ENCODE measurements at regions not wholly inside any gene's neighbourhood (a gene's known extent, or its start where the extent isn't known, plus 50 kb on each side); places are given as distances from the start of the nearest gene placed in this dataset.

GRCh38 chr14:22497671-22498093 is 91.3 kb downstream of the DAD1 start:
- no peak for ATAC-seq
- Histone ChIP-seq H3K27me3 (ENCODE audit: control insufficient read depth in 1 of 2, insufficient read depth in 2 of 2, low read length in 2 of 2) (peaks cover 3 to 27% of the 10 kb centered on the region in 2 experiments; a peak in 4 of 5 replicates), H4K20me1 (ENCODE audit: insufficient read depth, low read length) (no peaks in the 10 kb centered on the region), H3K4me1 (ENCODE audit: insufficient read depth, low read length) (no peaks in the 10 kb centered on the region), H3K27ac (ENCODE audit: extremely low read length, insufficient read depth, low read length) (no peak overlapping the region), H3K9ac (ENCODE audit: insufficient read depth, low read depth, low read length) (no peak overlapping the region), H3K79me2 (ENCODE audit: insufficient read depth, low read length) (no peaks in the 10 kb centered on the region), H3K9me3 (ENCODE audit: low read length) (no peaks in the 10 kb centered on the region), H2AFZ (ENCODE audit: low read length) (no peak overlapping the region), H3K36me3 (replicated peaks in 1 of 2; ENCODE audit: control insufficient read depth in 1 of 2, insufficient read depth in 2 of 2, low read length in 2 of 2) (no peaks in the 10 kb centered on the region), H3K4me2 (ENCODE audit: low read depth, low read length) (no peak overlapping the region), H3K4me3 (replicated peaks in 1 of 3; ENCODE audit: insufficient read depth in 1 of 3, low read depth in 2 of 3, low read length in 3 of 3) (no peak overlapping the region)
- POLR2A ChIA-PET, result no interaction called here
- in situ Hi-C loops (cut with HindIII; ENCODE audit: extremely low pct_ligation_motif_present, low pct_unique_long_range_greater_than_20kb) (no loop called here), intact Hi-C loops (cut with micrococcal nuclease; ENCODE audit: unreplicated experiment) (no loop called here)
- BruUV-seq (replicated peaks), result no TSS peak
- CTCF ChIA-PET (ENCODE audit: low intra/inter-chr PET ratio, low total read pairs), result no interaction called here
- WGBS (ENCODE audit: low lambda C conversion rate), result 2% methylated on average over 5 of the region's 5 CpGs
- TF ChIP-seq TGIF2 (CRISPR knock-in tag; IDR thresholded peaks at IDR 0.05), result no peak
- no peak for TF ChIP-seq ZNF331 (CRISPR knock-in tag; IDR thresholded peaks at IDR 0.05)
- TF ChIP-seq STAG1 (CRISPR knock-in tag; IDR thresholded peaks at IDR 0.05), result no peak
- TF ChIP-seq TSC22D2 (CRISPR knock-in tag; IDR thresholded peaks at IDR 0.05; ENCODE audit: borderline replicate concordance), result no peak
- no peak for TF ChIP-seq THRA (CRISPR knock-in tag; IDR thresholded peaks at IDR 0.05; ENCODE audit: borderline replicate concordance)
- TF ChIP-seq TCF7 (IDR thresholded peaks at IDR 0.05; ENCODE audit: low read depth), result no peak
- TF ChIP-seq IKZF1 (IDR thresholded peaks at IDR 0.05), result no peak
- TF ChIP-seq ZSCAN22 (CRISPR knock-in tag; IDR thresholded peaks at IDR 0.05), result no peak
- TF ChIP-seq ZBTB43 (CRISPR knock-in tag; conservative IDR thresholded peaks at IDR 0.05), result no peak
- TF ChIP-seq ZNF142 (CRISPR knock-in tag; IDR thresholded peaks at IDR 0.05), result no peak
- TF ChIP-seq HNF4G (IDR thresholded peaks at IDR 0.05; ENCODE audit: borderline replicate concordance, low read depth, low read length), result no peak
- TF ChIP-seq HNF4G (CRISPR knock-in tag; IDR thresholded peaks at IDR 0.05; ENCODE audit: borderline replicate concordance, low read depth), result no peak
- no peak for TF ChIP-seq TBL1XR1 (IDR thresholded peaks at IDR 0.05; ENCODE audit: borderline replicate concordance, low read length, partially characterized antibody)
- no peak for FAIRE-seq
- DNase-seq (ENCODE audit: low spot score), result no peak

Measured in HepG2 (cell line).